Prostate gland (tissue), 2 donors: ENCODE measurements at regions not wholly inside any gene's neighbourhood (a gene's known extent, or its start where the extent isn't known, plus 50 kb on each side); places are given as distances from the start of the nearest gene placed in this dataset.

Experiments used
- POLR2A ChIP-seq: fragments of 450-650 bp; IDR thresholded peaks from one replicate; pipeline ENCODE4 v1.6.1; 2016; ENCODE audit warnings: antibody characterized with exemption, mild to moderate bottlenecking
- TF ChIP-seq, protein P1 (sequence below), 4 experiments: fragments of 200-600 bp in 2 of 4; fragments of 450-650 bp in 2 of 4; sonication (generic) in 2 of 4; IDR thresholded peaks; 1 replicate in 3 of 4; 2 replicates in 1 of 4; pipeline ENCODE4 v1.5.1; 2016 to 2019; ENCODE audit warnings: antibody characterized with exemption in 4 of 4, mild to moderate bottlenecking in 2 of 4, moderate library complexity in 2 of 4

GRCh38 chr1:30586671-30587070, 136.7 kb downstream of the MATN1 start:
- TF ChIP-seq, protein P1, sequence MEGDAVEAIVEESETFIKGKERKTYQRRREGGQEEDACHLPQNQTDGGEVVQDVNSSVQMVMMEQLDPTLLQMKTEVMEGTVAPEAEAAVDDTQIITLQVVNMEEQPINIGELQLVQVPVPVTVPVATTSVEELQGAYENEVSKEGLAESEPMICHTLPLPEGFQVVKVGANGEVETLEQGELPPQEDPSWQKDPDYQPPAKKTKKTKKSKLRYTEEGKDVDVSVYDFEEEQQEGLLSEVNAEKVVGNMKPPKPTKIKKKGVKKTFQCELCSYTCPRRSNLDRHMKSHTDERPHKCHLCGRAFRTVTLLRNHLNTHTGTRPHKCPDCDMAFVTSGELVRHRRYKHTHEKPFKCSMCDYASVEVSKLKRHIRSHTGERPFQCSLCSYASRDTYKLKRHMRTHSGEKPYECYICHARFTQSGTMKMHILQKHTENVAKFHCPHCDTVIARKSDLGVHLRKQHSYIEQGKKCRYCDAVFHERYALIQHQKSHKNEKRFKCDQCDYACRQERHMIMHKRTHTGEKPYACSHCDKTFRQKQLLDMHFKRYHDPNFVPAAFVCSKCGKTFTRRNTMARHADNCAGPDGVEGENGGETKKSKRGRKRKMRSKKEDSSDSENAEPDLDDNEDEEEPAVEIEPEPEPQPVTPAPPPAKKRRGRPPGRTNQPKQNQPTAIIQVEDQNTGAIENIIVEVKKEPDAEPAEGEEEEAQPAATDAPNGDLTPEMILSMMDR (IDR thresholded peaks at IDR 0.05): no peak
- no peak for TF ChIP-seq POLR2A
